ENCODE measurements at regions not wholly inside any gene's neighbourhood (a gene's known extent, or its start where the extent isn't known, plus 50 kb on each side); places are given as distances from the start of the nearest gene placed in this dataset.

GRCh38 chr13:97798171-97798821, 155.2 kb upstream of the IPO5 start:
- Histone ChIP-seq H3K27me3 (replicated peaks in 1 of 4; ENCODE audit: control insufficient read depth in 3 of 4, extremely low read depth in 1 of 4, insufficient read depth in 3 of 4, low read length in 3 of 4) (no peaks in the 10 kb centered on the region), H3K18ac (ENCODE audit: extremely low read depth, low read length) (no peak overlapping the region), H3K4me1 (replicated peaks in 1 of 4; ENCODE audit: control insufficient read depth in 3 of 4, insufficient read depth in 4 of 4, low read length in 3 of 4) (no peaks in the 10 kb centered on the region), H3K27ac (ENCODE audit: low read depth, low read length) (no peak overlapping the region), H3K36me3 (ENCODE audit: control insufficient read depth in 2 of 4, insufficient read depth in 4 of 4, low read length in 3 of 4) (no peaks in the 10 kb centered on the region), H2BK120ac (replicated peaks; ENCODE audit: low read depth, low read length) (no peak overlapping the region), H2AFZ (ENCODE audit: low read length) (peak overlapping the region; percentile 86), H3K14ac (ENCODE audit: insufficient read length) (no peak overlapping the region), H3K9me3 (ENCODE audit: insufficient read depth in 2 of 2, low read depth in 1 of 2, low read length in 1 of 2) (peaks cover 12 to 14% of the 10 kb centered on the region in 2 experiments), H4K91ac (replicated peaks; ENCODE audit: insufficient read length, low read length) (no peak overlapping the region), H3K79me2 (ENCODE audit: control insufficient read depth in 1 of 2, insufficient read depth in 2 of 2, low read length in 2 of 2) (no peaks in the 10 kb centered on the region), H3K56ac (replicated peaks; ENCODE audit: insufficient read length, low read depth, low read length) (no peak overlapping the region), H3K4me2 (ENCODE audit: insufficient read depth in 1 of 2, low read depth in 2 of 2, low read length in 2 of 2) (no peak overlapping the region), H3K9ac (replicated peaks in 1 of 4; ENCODE audit: extremely low read depth in 1 of 4, low read depth in 3 of 4, low read length in 3 of 4) (no peak overlapping the region), H2BK20ac (ENCODE audit: low read length) (no peak overlapping the region), H4K20me1 (replicated peaks in 1 of 2; ENCODE audit: control insufficient read depth in 1 of 2, insufficient read depth in 2 of 2, low read length in 2 of 2) (no peaks in the 10 kb centered on the region), H3K4me3 (ENCODE audit: extremely low read depth in 1 of 4, insufficient read depth in 2 of 4, low read depth in 3 of 4, low read length in 4 of 4) (no peak overlapping the region), H2AK5ac (ENCODE audit: low read depth, low read length) (no peak overlapping the region), H3K79me1 (ENCODE audit: low read depth, low read length) (no peaks in the 10 kb centered on the region), H2BK15ac (ENCODE audit: low read length) (no peak overlapping the region), H3K23me2 (ENCODE audit: low read depth, low read length) (no peaks in the 10 kb centered on the region), H3K4ac (replicated peaks; ENCODE audit: insufficient read length, low read depth, low read length) (no peak overlapping the region), H4K5ac (ENCODE audit: insufficient read length, low read depth, low read length) (no peak overlapping the region), H2BK5ac (ENCODE audit: low read depth, low read length) (no peak overlapping the region), H3K23ac (ENCODE audit: insufficient read length) (no peak overlapping the region), H4K8ac (ENCODE audit: extremely low read depth, insufficient read depth, low read length) (no peak overlapping the region), H2BK12ac (ENCODE audit: low read depth, low read length) (no peak overlapping the region)
- ChIA-PET CTCF (ENCODE audit: partially characterized antibody) (interaction anchor here (0.8 to 3.7 kb wide), 13 partner anchors 10 to 253 kb away, joined by 3 to 19 read pairs (median 3); no protein-coding TSS in a partner anchor), POLR2A (ENCODE audit: partially characterized antibody) (no interaction called here)
- FAIRE-seq (no peak), DNase-seq (ENCODE audit: low read depth in 1 of 2, low spot score in 2 of 2) (no peak)
- WGBS, 2 experiments (ENCODE audit: extremely low coverage in 1 of 2, insufficient coverage in 1 of 2, insufficient read length in 1 of 2, insufficient replicate concordance in 2 of 2, low coverage in 1 of 2, low lambda C conversion rate in 2 of 2, missing lambda C conversion rate in 1 of 2) = 89% methylated on average over 7 of the region's 7 CpGs; no CpG with 5 or more reads in 1 of the 2 experiments
- TF ChIP-seq FOSL1 (IDR thresholded peaks at IDR 0.05; ENCODE audit: insufficient read depth, low read depth, low read length) = no peak
- no peak for TF ChIP-seq POU5F1 (IDR thresholded peaks at IDR 0.05; ENCODE audit: low read depth, low read length)
